Testis (tissue), 2 donors: ENCODE measurements at regions not wholly inside any gene's neighbourhood (a gene's known extent, or its start where the extent isn't known, plus 50 kb on each side); places are given as distances from the start of the nearest gene placed in this dataset.

Experiments used
- POLR2A ChIP-seq: fragments of 450-650 bp; IDR thresholded peaks from one replicate; pipeline ENCODE4 v1.6.1; 2017; ENCODE audit warnings: antibody characterized with exemption, mild to moderate bottlenecking, moderate library complexity
- TF ChIP-seq, protein P1 (sequence below), 3 experiments: fragments of 450-650 bp in 2 of 3; fragments of 200-600 bp in 1 of 3; sonication (generic) in 1 of 3; IDR thresholded peaks; one replicate each; pipeline ENCODE4 v1.5.1; 2016 to 2019; ENCODE audit warnings: antibody characterized with exemption in 3 of 3, mild to moderate bottlenecking in 2 of 3, moderate library complexity in 1 of 3

DNA sequence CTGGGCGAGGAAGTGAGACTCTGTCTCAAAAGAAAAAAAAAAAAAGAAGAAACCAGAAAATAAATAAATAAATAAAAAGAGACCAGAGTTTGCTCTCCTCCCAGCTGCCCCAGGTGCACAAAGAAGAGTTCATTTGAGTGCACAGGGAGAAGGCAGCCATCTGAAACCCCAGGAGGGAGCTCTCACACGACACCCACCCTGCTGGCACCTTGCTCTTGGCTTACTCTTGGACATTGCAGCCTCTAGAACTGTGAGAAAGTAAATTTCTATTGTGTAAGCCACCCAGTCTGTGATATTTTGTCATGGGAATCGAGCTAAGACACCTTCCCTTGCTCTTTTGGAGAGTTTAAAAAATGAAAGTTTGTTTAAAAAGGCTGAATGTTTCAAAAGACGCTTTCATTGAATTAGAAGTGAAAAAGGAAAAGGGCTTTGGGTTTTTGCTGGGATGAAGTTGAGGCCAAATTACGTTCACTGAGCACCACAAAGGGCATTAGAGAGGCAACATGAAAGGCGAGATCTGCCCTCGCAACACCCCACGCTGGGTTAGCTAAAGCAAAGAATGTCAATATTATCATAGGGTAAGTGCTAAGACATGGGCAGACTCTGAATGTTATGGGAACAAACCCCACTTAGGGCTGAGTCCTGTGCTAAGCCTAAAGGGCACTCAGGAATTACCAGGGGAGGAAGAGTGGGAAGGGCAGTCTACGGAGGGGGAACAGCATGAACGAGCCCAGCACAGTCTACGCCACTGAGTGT, 128.9 kb upstream of the RIOK3 start:
- TF ChIP-seq, protein P1, sequence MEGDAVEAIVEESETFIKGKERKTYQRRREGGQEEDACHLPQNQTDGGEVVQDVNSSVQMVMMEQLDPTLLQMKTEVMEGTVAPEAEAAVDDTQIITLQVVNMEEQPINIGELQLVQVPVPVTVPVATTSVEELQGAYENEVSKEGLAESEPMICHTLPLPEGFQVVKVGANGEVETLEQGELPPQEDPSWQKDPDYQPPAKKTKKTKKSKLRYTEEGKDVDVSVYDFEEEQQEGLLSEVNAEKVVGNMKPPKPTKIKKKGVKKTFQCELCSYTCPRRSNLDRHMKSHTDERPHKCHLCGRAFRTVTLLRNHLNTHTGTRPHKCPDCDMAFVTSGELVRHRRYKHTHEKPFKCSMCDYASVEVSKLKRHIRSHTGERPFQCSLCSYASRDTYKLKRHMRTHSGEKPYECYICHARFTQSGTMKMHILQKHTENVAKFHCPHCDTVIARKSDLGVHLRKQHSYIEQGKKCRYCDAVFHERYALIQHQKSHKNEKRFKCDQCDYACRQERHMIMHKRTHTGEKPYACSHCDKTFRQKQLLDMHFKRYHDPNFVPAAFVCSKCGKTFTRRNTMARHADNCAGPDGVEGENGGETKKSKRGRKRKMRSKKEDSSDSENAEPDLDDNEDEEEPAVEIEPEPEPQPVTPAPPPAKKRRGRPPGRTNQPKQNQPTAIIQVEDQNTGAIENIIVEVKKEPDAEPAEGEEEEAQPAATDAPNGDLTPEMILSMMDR (IDR thresholded peaks at IDR 0.05), result no peak
- no peak for TF ChIP-seq POLR2A
